ENCODE measurements at regions not wholly inside any gene's neighbourhood (a gene's known extent, or its start where the extent isn't known, plus 50 kb on each side); places are given as distances from the start of the nearest gene placed in this dataset.

GRCh38 chr4:81776794-81777193, 305.1 kb upstream of the RASGEF1B start:
- H3K4me1 ChIP-seq = no peaks in the 10 kb centered on the region
- TF ChIP-seq CTCF (IDR thresholded peaks at IDR 0.05) (no peak), POLR2A (IDR thresholded peaks at IDR 0.05) (no peak)
- H3K36me3 ChIP-seq (ENCODE audit: low read depth, missing control alignments) = no peaks in the 10 kb centered on the region
- H3K27me3 ChIP-seq = no peaks in the 10 kb centered on the region
- DNase-seq = no peak
- H3K4me3 ChIP-seq = no peak overlapping the region
- no peak overlapping the region for H3K27ac ChIP-seq
- no peaks in the 10 kb centered on the region for H3K9me3 ChIP-seq
- intact Hi-C loops (cut with DNase I; ENCODE audit: low total_unique reads) = no loop called here

DNA sequence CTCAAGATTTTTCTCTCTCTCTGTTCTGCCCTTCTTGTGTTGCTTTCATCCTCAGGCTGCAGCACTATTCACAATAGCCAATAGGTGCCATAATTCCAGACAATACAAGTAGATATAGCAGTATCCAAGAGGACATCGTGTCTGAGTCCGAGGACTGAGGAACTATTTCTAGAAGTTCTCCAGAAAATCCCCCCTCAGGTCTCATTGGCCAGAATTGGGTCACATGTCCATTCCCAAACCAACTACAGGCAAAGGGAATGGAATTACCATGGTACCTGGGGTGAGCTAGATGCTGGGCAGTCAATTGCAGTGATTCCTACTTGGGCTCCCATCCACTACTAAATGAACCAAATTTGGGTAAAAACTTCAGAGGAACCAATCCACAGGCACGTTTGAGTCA, 301.9 kb upstream of the RASGEF1B start:
- no peak overlapping the region for H3K4me3 ChIP-seq
- 67 to 77% methylated on average over 3 of the region's 3 CpGs for WGBS, 2 donors
- intact Hi-C loops (cut with DNase I; ENCODE audit: low total_unique reads) = no loop called here
- TF ChIP-seq CTCF (IDR thresholded peaks at IDR 0.05) (no peak), POLR2A (IDR thresholded peaks at IDR 0.05) (no peak)
- no peak overlapping the region for H3K27ac ChIP-seq
- H3K27me3 ChIP-seq = no peaks in the 10 kb centered on the region
- no peaks in the 10 kb centered on the region for H3K9me3 ChIP-seq
- H3K4me1 ChIP-seq = no peaks in the 10 kb centered on the region
- DNase-seq = no peak
- H3K36me3 ChIP-seq (ENCODE audit: low read depth, missing control alignments) = no peaks in the 10 kb centered on the region

- Histone ChIP-seq H3K27ac (no peak overlapping the region), H3K36me3 (ENCODE audit: low read depth, missing control alignments) (no peaks in the 10 kb centered on the region), H3K4me1 (no peaks in the 10 kb centered on the region), H3K27me3 (no peaks in the 10 kb centered on the region), H3K9me3 (no peaks in the 10 kb centered on the region), H3K4me3 (no peak overlapping the region)
- WGBS, 2 donors = 67 to 74% methylated on average over 1 of the region's 1 CpG
- no peak for TF ChIP-seq CTCF (IDR thresholded peaks at IDR 0.05)
- no peak for TF ChIP-seq POLR2A (IDR thresholded peaks at IDR 0.05)
- no peak for DNase-seq
- intact Hi-C loops (cut with DNase I; ENCODE audit: low total_unique reads) = no loop called here
Measured at GRCh38 chr4:81771721-81772120, 300.0 kb upstream of the RASGEF1B start.

DNA sequence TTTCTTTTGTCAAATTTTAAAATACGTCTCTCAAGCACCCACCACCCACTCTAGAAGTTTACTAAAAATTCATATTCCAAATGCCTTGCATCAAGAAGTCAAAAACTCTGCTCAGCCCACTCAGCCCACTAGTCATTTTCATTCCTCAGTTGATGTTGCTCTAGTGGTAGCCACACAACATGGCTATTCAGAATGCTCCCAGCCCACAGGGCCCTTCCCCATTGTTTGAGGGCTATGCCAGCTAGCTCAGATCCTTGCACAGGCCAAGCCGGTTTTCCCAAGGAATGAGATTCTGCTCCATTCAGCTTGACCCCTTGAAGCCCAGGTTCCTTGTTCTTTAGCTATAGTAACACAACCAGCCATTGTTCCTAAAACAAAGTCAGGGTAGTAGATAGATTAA, 297.5 kb upstream of the RASGEF1B start:
- Histone ChIP-seq H3K4me1 (no peaks in the 10 kb centered on the region), H3K27me3 (no peaks in the 10 kb centered on the region), H3K36me3 (ENCODE audit: low read depth, missing control alignments) (no peaks in the 10 kb centered on the region), H3K27ac (no peak overlapping the region), H3K9me3 (no peaks in the 10 kb centered on the region), H3K4me3 (no peak overlapping the region)
- TF ChIP-seq POLR2A (IDR thresholded peaks at IDR 0.05) (no peak), CTCF (IDR thresholded peaks at IDR 0.05) (no peak)
- DNase-seq = no peak
- intact Hi-C loops (cut with DNase I; ENCODE audit: low total_unique reads) = no loop called here
- WGBS, 2 donors = 93 to 94% methylated on average over 2 of the region's 2 CpGs

GRCh38 chr4:81758574-81759264, 287.0 kb upstream of the RASGEF1B start:
- Histone ChIP-seq H3K36me3 (ENCODE audit: low read depth, missing control alignments) (no peaks in the 10 kb centered on the region), H3K27ac (no peak overlapping the region), H3K4me3 (no peak overlapping the region), H3K9me3 (no peaks in the 10 kb centered on the region), H3K27me3 (no peaks in the 10 kb centered on the region), H3K4me1 (no peaks in the 10 kb centered on the region)
- TF ChIP-seq CTCF (IDR thresholded peaks at IDR 0.05) = no peak
- no peak for TF ChIP-seq POLR2A (IDR thresholded peaks at IDR 0.05)
- intact Hi-C loops (cut with DNase I; ENCODE audit: low total_unique reads) = no loop called here
- DNase-seq = no peak
- 92 to 100% methylated on average over 1 of the region's 1 CpG for WGBS, 2 donors
